PC-3 (cell line): ENCODE measurements at regions not wholly inside any gene's neighbourhood (a gene's known extent, or its start where the extent isn't known, plus 50 kb on each side); places are given as distances from the start of the nearest gene placed in this dataset.

Experiments
- ATAC-seq: fragments of 200-7000 bp; cut with Tn5 transposase; 2 replicates; pipeline ENCODE4 v1.9.1; 2020; ENCODE audit warnings: mild to moderate bottlenecking, moderate library complexity
- BruUV-seq: library from RNA; stranded (reverse); fragments of 400-500 nt; replicated peaks from 2 replicates; lab custom pipeline; 2021; lab: Mats Ljungman, UMichigan
- CTCF ChIA-PET: fragments of 300-600 bp; sonication (Branson Sonifier 250); formaldehyde crosslinking; loops from one replicate; lab custom pipeline; 2022; ENCODE audit warnings: antibody characterized with exemption; lab: Charles Lee
- POLR2A ChIA-PET: fragments of 300-600 bp; sonication (Branson Sonifier 250); formaldehyde crosslinking; loops from one replicate; lab custom pipeline; 2022; ENCODE audit warnings: antibody characterized with exemption; ENCODE audit not compliant: unreplicated experiment; lab: Charles Lee
- DNase-seq: peaks from one replicate; pipeline ENCODE4 v3.0.0-alpha.2; 2015
- H2AFZ ChIP-seq: fragments of 300-600 bp; sonication (generic); 2 replicates; pipeline ENCODE4 v1.6.0; 2016; ENCODE audit warnings: antibody characterized with exemption, low read length
- H3F3A ChIP-seq: fragments of 300-600 bp; sonication (generic); one replicate; pipeline ENCODE4 v1.6.0; 2017; ENCODE audit warnings: antibody characterized with exemption, low read length, control low read depth, mild to moderate bottlenecking; ENCODE audit not compliant: unreplicated experiment
- H3K27ac ChIP-seq: fragments of 300-600 bp; sonication (generic); 2 replicates; pipeline ENCODE4 v1.5.1; 2016; ENCODE audit warnings: mild to moderate bottlenecking, low read length
- H3K27me3 ChIP-seq: fragments of 300-600 bp; sonication (generic); 2 replicates; pipeline ENCODE4 v1.6.1; 2016; ENCODE audit warnings: low read length, mixed read lengths
- H3K36me3 ChIP-seq: fragments of 300-600 bp; sonication (generic); 2 replicates; pipeline ENCODE4 v1.6.1; 2016; ENCODE audit warnings: low read depth, mixed run types, low read length, mixed read lengths
- H3K4me1 ChIP-seq: fragments of 300-600 bp; sonication (generic); 2 replicates; pipeline ENCODE4 v1.5.1; 2016; ENCODE audit warnings: low read length; ENCODE audit not compliant: insufficient read depth
- H3K4me2 ChIP-seq: fragments of 300-600 bp; sonication (generic); 2 replicates; pipeline ENCODE4 v1.6.0; 2016; ENCODE audit warnings: low read length
- H3K4me3 ChIP-seq: fragments of 300-600 bp; sonication (generic); 2 replicates; pipeline ENCODE4 v1.5.1; 2016; ENCODE audit warnings: mild to moderate bottlenecking, low read length, mixed read lengths
- H3K79me2 ChIP-seq: fragments of 300-600 bp; sonication (generic); 2 replicates; pipeline ENCODE4 v1.6.1; 2017; ENCODE audit warnings: low read length, mixed read lengths
- H3K9ac ChIP-seq: fragments of 300-600 bp; sonication (generic); 2 replicates; pipeline ENCODE4 v1.6.0; 2016; ENCODE audit warnings: mild to moderate bottlenecking, low read length
- H3K9me2 ChIP-seq: fragments of 300-600 bp; sonication (generic); replicated peaks from 2 replicates; pipeline ENCODE4 v1.6.1; 2016; ENCODE audit warnings: mixed run types, low read length, mixed read lengths
- H3K9me3 ChIP-seq: fragments of 300-600 bp; sonication (generic); 2 replicates; pipeline ENCODE4 v1.6.1; 2016; ENCODE audit warnings: low read length, mixed read lengths
- H4K20me1 ChIP-seq: fragments of 300-600 bp; sonication (generic); 2 replicates; pipeline ENCODE4 v1.6.1; 2016; ENCODE audit warnings: low read length, mixed read lengths
- CTCF ChIP-seq: fragments of 300-600 bp; sonication (generic); conservative IDR thresholded peaks from 2 replicates; pipeline ENCODE4 v1.5.1; 2017; ENCODE audit warnings: antibody characterized with exemption, low read depth, mild to moderate bottlenecking, low read length
- EZH2 ChIP-seq: fragments of 300-600 bp; sonication (generic); IDR thresholded peaks from one replicate; pipeline ENCODE4 v1.6.1; 2017; ENCODE audit warnings: antibody characterized with exemption, mild to moderate bottlenecking, low read length; ENCODE audit not compliant: unreplicated experiment
- EZH2phosphoT487 ChIP-seq: fragments of 300-600 bp; sonication (generic); IDR thresholded peaks from 2 replicates; pipeline ENCODE4 v1.6.1; 2018; ENCODE audit warnings: mild to moderate bottlenecking, antibody characterized with exemption, low read length, borderline replicate concordance
- intact Hi-C: fragments of 100-400 bp; cut with micrococcal nuclease; formaldehyde crosslinking; loops from 2 replicates; pipeline ENCODE4 v1.9.0; 2023

GRCh38 chr16:87012954-87013938, 303.9 kb downstream of the C16orf95 start:
- H3F3A ChIP-seq, result no peaks in the 10 kb centered on the region
- no peak overlapping the region for H3K9ac ChIP-seq
- no peaks in the 10 kb centered on the region for H3K9me2 ChIP-seq
- BruUV-seq, result no TSS peak
- no peak overlapping the region for H3K4me3 ChIP-seq
- H2AFZ ChIP-seq, result no peak overlapping the region
- no peaks in the 10 kb centered on the region for H3K79me2 ChIP-seq
- peaks cover 9% of the 10 kb centered on the region for H3K4me1 ChIP-seq
- no peaks in the 10 kb centered on the region for H3K9me3 ChIP-seq
- no peak overlapping the region for H3K27ac ChIP-seq
- no peaks in the 10 kb centered on the region for H4K20me1 ChIP-seq
- no peaks in the 10 kb centered on the region for H3K27me3 ChIP-seq
- intact Hi-C loops, result no loop called here
- H3K36me3 ChIP-seq, result no peaks in the 10 kb centered on the region
- ChIA-PET CTCF (interaction anchor here (0.5 kb wide), 1 partner anchor 191 kb away, joined by 3 read pairs; no protein-coding TSS in a partner anchor), POLR2A (interaction anchor here (0.6 kb wide), 1 partner anchor 449 kb away, joined by 3 read pairs; no protein-coding TSS in a partner anchor)
- H3K4me2 ChIP-seq, result no peak overlapping the region
- TF ChIP-seq CTCF, result no peak
- TF ChIP-seq EZH2phosphoT487, result no peak
- no peak for TF ChIP-seq EZH2
- no peak for DNase-seq
- ATAC-seq, result no peak

- Histone ChIP-seq H3K4me3 (no peak overlapping the region), H3K27me3 (no peaks in the 10 kb centered on the region), H3K79me2 (no peaks in the 10 kb centered on the region), H3K9me2 (no peaks in the 10 kb centered on the region), H2AFZ (no peak overlapping the region), H3K4me2 (no peak overlapping the region), H3K9me3 (no peaks in the 10 kb centered on the region), H3K27ac (no peak overlapping the region), H3K9ac (no peak overlapping the region), H3K4me1 (peaks cover 9% of the 10 kb centered on the region), H3F3A (no peaks in the 10 kb centered on the region), H3K36me3 (no peaks in the 10 kb centered on the region), H4K20me1 (no peaks in the 10 kb centered on the region)
- intact Hi-C loops, result no loop called here
- ChIA-PET POLR2A (no interaction called here), CTCF (no interaction called here)
- no peak for ATAC-seq
- TF ChIP-seq EZH2phosphoT487 (no peak), EZH2 (no peak), CTCF (no peak)
- DNase-seq, result no peak
- BruUV-seq, result no TSS peak
Observed at GRCh38 chr16:87014112-87014511, 303.1 kb downstream of the C16orf95 start.

- TF ChIP-seq CTCF (no peak), EZH2 (no peak), EZH2phosphoT487 (no peak)
- Histone ChIP-seq H4K20me1 (no peaks in the 10 kb centered on the region), H2AFZ (no peak overlapping the region), H3K79me2 (no peaks in the 10 kb centered on the region), H3F3A (no peaks in the 10 kb centered on the region), H3K4me1 (peaks cover 9% of the 10 kb centered on the region), H3K4me2 (no peak overlapping the region), H3K27me3 (no peaks in the 10 kb centered on the region), H3K9me3 (no peaks in the 10 kb centered on the region), H3K9me2 (no peaks in the 10 kb centered on the region), H3K9ac (no peak overlapping the region), H3K36me3 (no peaks in the 10 kb centered on the region), H3K27ac (no peak overlapping the region), H3K4me3 (no peak overlapping the region)
- ATAC-seq (no peak), DNase-seq (no peak)
- ChIA-PET POLR2A (no interaction called here), CTCF (no interaction called here)
- intact Hi-C loops, result loop anchor here (5.0 kb wide), 1 partner anchor 453 kb away; no protein-coding TSS in a partner anchor
- BruUV-seq, result no TSS peak
Observed at GRCh38 chr16:87015021-87015420, 302.2 kb downstream of the C16orf95 start.
